PC-3 (cell line): ENCODE measurements at regions not wholly inside any gene's neighbourhood (a gene's known extent, or its start where the extent isn't known, plus 50 kb on each side); places are given as distances from the start of the nearest gene placed in this dataset.

ENCODE experiments used
- ATAC-seq: fragments of 200-7000 bp; cut with Tn5 transposase; 2 replicates; pipeline ENCODE4 v1.9.1; 2020; ENCODE audit warnings: mild to moderate bottlenecking, moderate library complexity
- BruUV-seq: library from RNA; stranded (reverse); fragments of 400-500 nt; replicated peaks from 2 replicates; lab custom pipeline; 2021; lab: Mats Ljungman, UMichigan
- CTCF ChIA-PET: fragments of 300-600 bp; sonication (Branson Sonifier 250); formaldehyde crosslinking; loops from one replicate; lab custom pipeline; 2022; ENCODE audit warnings: antibody characterized with exemption; lab: Charles Lee
- POLR2A ChIA-PET: fragments of 300-600 bp; sonication (Branson Sonifier 250); formaldehyde crosslinking; loops from one replicate; lab custom pipeline; 2022; ENCODE audit warnings: antibody characterized with exemption; ENCODE audit not compliant: unreplicated experiment; lab: Charles Lee
- DNase-seq: peaks from one replicate; pipeline ENCODE4 v3.0.0-alpha.2; 2015
- H2AFZ ChIP-seq: fragments of 300-600 bp; sonication (generic); 2 replicates; pipeline ENCODE4 v1.6.0; 2016; ENCODE audit warnings: antibody characterized with exemption, low read length
- H3F3A ChIP-seq: fragments of 300-600 bp; sonication (generic); one replicate; pipeline ENCODE4 v1.6.0; 2017; ENCODE audit warnings: antibody characterized with exemption, low read length, control low read depth, mild to moderate bottlenecking; ENCODE audit not compliant: unreplicated experiment
- H3K27ac ChIP-seq: fragments of 300-600 bp; sonication (generic); 2 replicates; pipeline ENCODE4 v1.5.1; 2016; ENCODE audit warnings: mild to moderate bottlenecking, low read length
- H3K27me3 ChIP-seq: fragments of 300-600 bp; sonication (generic); 2 replicates; pipeline ENCODE4 v1.6.1; 2016; ENCODE audit warnings: low read length, mixed read lengths
- H3K36me3 ChIP-seq: fragments of 300-600 bp; sonication (generic); 2 replicates; pipeline ENCODE4 v1.6.1; 2016; ENCODE audit warnings: low read depth, mixed run types, low read length, mixed read lengths
- H3K4me1 ChIP-seq: fragments of 300-600 bp; sonication (generic); 2 replicates; pipeline ENCODE4 v1.5.1; 2016; ENCODE audit warnings: low read length; ENCODE audit not compliant: insufficient read depth
- H3K4me2 ChIP-seq: fragments of 300-600 bp; sonication (generic); 2 replicates; pipeline ENCODE4 v1.6.0; 2016; ENCODE audit warnings: low read length
- H3K4me3 ChIP-seq: fragments of 300-600 bp; sonication (generic); 2 replicates; pipeline ENCODE4 v1.5.1; 2016; ENCODE audit warnings: mild to moderate bottlenecking, low read length, mixed read lengths
- H3K79me2 ChIP-seq: fragments of 300-600 bp; sonication (generic); 2 replicates; pipeline ENCODE4 v1.6.1; 2017; ENCODE audit warnings: low read length, mixed read lengths
- H3K9ac ChIP-seq: fragments of 300-600 bp; sonication (generic); 2 replicates; pipeline ENCODE4 v1.6.0; 2016; ENCODE audit warnings: mild to moderate bottlenecking, low read length
- H3K9me2 ChIP-seq: fragments of 300-600 bp; sonication (generic); replicated peaks from 2 replicates; pipeline ENCODE4 v1.6.1; 2016; ENCODE audit warnings: mixed run types, low read length, mixed read lengths
- H3K9me3 ChIP-seq: fragments of 300-600 bp; sonication (generic); 2 replicates; pipeline ENCODE4 v1.6.1; 2016; ENCODE audit warnings: low read length, mixed read lengths
- H4K20me1 ChIP-seq: fragments of 300-600 bp; sonication (generic); 2 replicates; pipeline ENCODE4 v1.6.1; 2016; ENCODE audit warnings: low read length, mixed read lengths
- EZH2 ChIP-seq: fragments of 300-600 bp; sonication (generic); IDR thresholded peaks from one replicate; pipeline ENCODE4 v1.6.1; 2017; ENCODE audit warnings: antibody characterized with exemption, mild to moderate bottlenecking, low read length; ENCODE audit not compliant: unreplicated experiment
- EZH2phosphoT487 ChIP-seq: fragments of 300-600 bp; sonication (generic); IDR thresholded peaks from 2 replicates; pipeline ENCODE4 v1.6.1; 2018; ENCODE audit warnings: mild to moderate bottlenecking, antibody characterized with exemption, low read length, borderline replicate concordance
- intact Hi-C: fragments of 100-400 bp; cut with micrococcal nuclease; formaldehyde crosslinking; loops from 2 replicates; pipeline ENCODE4 v1.9.0; 2023
- TF ChIP-seq, protein P1 (sequence below): fragments of 300-600 bp; sonication (generic); conservative IDR thresholded peaks from 2 replicates; pipeline ENCODE4 v1.5.1; 2017; ENCODE audit warnings: antibody characterized with exemption, low read depth, mild to moderate bottlenecking, low read length

DNA sequence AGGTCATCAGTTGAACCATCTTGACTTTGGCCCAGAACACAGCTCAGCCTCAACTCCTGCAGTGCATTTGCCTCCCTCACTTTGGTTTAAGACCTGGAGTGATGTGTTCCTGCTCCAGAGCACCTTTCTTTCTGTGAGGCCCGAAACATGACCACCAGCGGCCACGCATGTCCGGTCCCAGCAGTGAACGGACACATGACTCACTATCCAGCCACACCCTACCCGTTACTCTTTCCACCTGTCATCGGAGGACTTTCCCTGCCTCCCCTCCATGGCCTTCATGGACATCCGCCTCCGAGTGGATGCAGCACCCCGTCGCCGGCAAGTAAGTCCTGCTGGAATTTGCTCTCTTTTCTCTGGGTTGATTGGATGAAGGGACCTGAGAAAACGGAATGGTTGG, 253.8 kb upstream of the RARB start:
- CTCF ChIA-PET = no interaction called here
- ATAC-seq = no peak
- POLR2A ChIA-PET = no interaction called here

DNA sequence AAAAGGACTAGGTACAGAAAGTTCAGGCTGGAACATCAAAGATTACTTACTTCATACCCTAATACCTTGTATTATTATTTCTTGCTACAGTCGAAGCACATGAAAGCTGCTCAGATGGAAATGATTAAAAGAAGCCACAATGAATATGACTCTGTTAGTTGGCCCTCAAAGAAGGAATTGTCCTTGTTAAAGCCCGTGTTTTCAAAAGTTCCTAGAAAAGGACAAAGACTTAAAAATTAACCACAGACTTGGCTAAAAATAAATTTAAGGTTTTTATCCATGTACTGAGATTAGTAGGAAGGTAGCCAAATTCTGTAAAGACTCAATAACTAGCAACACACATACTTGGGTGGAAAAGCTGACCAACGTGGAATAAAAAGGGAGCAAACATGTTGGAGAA, 251.0 kb upstream of the RARB start:
- Histone ChIP-seq H3K79me2 (no peaks in the 10 kb centered on the region), H3K36me3 (no peaks in the 10 kb centered on the region), H3K27ac (no peak overlapping the region), H2AFZ (no peak overlapping the region), H3K4me1 (no peaks in the 10 kb centered on the region), H3K9me2 (no peaks in the 10 kb centered on the region), H3K9me3 (no peaks in the 10 kb centered on the region), H3F3A (no peaks in the 10 kb centered on the region), H3K27me3 (peaks cover 26% of the 10 kb centered on the region), H3K9ac (no peak overlapping the region), H4K20me1 (no peaks in the 10 kb centered on the region), H3K4me3 (no peak overlapping the region), H3K4me2 (no peak overlapping the region)
- ChIA-PET POLR2A (no interaction called here), CTCF (no interaction called here)
- TF ChIP-seq EZH2phosphoT487 = no peak
- TF ChIP-seq, protein P1, sequence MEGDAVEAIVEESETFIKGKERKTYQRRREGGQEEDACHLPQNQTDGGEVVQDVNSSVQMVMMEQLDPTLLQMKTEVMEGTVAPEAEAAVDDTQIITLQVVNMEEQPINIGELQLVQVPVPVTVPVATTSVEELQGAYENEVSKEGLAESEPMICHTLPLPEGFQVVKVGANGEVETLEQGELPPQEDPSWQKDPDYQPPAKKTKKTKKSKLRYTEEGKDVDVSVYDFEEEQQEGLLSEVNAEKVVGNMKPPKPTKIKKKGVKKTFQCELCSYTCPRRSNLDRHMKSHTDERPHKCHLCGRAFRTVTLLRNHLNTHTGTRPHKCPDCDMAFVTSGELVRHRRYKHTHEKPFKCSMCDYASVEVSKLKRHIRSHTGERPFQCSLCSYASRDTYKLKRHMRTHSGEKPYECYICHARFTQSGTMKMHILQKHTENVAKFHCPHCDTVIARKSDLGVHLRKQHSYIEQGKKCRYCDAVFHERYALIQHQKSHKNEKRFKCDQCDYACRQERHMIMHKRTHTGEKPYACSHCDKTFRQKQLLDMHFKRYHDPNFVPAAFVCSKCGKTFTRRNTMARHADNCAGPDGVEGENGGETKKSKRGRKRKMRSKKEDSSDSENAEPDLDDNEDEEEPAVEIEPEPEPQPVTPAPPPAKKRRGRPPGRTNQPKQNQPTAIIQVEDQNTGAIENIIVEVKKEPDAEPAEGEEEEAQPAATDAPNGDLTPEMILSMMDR = no peak
- no peak for TF ChIP-seq EZH2
- intact Hi-C loops = no loop called here
- BruUV-seq = no TSS peak
- no peak for DNase-seq
- no peak for ATAC-seq

More for the DNA sequence above, 253.8 kb upstream of the RARB start:
- Histone ChIP-seq H4K20me1 (no peaks in the 10 kb centered on the region), H3K27me3 (peaks cover 26% of the 10 kb centered on the region), H3K4me1 (no peaks in the 10 kb centered on the region), H3K27ac (no peak overlapping the region), H3K4me3 (no peak overlapping the region), H3K9ac (no peak overlapping the region), H3F3A (no peaks in the 10 kb centered on the region), H3K9me3 (no peaks in the 10 kb centered on the region), H3K79me2 (no peaks in the 10 kb centered on the region), H3K4me2 (no peak overlapping the region), H2AFZ (no peak overlapping the region), H3K36me3 (no peaks in the 10 kb centered on the region), H3K9me2 (no peaks in the 10 kb centered on the region)
- no peak for DNase-seq
- BruUV-seq = no TSS peak
- intact Hi-C loops = no loop called here
- TF ChIP-seq EZH2 (no peak), EZH2phosphoT487 (no peak)
- TF ChIP-seq, protein P1 = no peak

DNA sequence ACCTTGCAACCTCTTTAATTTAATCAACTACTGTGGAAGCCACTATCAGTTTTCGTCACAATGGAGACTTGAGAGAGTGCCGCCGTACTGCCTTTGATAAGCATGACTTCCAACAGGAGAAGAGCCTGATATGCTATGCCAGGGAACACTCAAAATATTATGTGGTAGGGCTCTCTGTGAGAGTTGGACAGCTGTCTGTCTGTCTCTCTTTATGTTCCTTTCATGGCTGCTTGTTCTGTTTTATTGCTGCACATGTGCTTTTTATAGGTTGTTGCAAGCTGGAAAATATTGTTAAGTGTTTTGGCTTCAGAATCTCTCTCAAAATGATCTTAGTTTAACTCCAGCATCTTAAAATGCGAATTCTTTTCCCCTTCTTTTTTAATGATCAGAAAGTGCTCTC, 249.4 kb upstream of the RARB start:
- no TSS peak for BruUV-seq
- Histone ChIP-seq H3K27ac (no peak overlapping the region), H3K4me2 (no peak overlapping the region), H3K4me3 (no peak overlapping the region), H3K9me3 (no peaks in the 10 kb centered on the region), H3K79me2 (no peaks in the 10 kb centered on the region), H2AFZ (no peak overlapping the region), H3K9ac (no peak overlapping the region), H3K27me3 (peaks cover 26% of the 10 kb centered on the region), H3K4me1 (no peaks in the 10 kb centered on the region), H3K36me3 (no peaks in the 10 kb centered on the region), H3K9me2 (no peaks in the 10 kb centered on the region), H4K20me1 (no peaks in the 10 kb centered on the region), H3F3A (no peaks in the 10 kb centered on the region)
- ChIA-PET POLR2A (no interaction called here), CTCF (no interaction called here)
- no peak for TF ChIP-seq EZH2phosphoT487
- TF ChIP-seq, protein P1 = no peak
- TF ChIP-seq EZH2 = no peak
- ATAC-seq (no peak), DNase-seq (no peak)
- intact Hi-C loops = no loop called here
